Sigmoid colon (tissue), 4 donors: ENCODE measurements at regions not wholly inside any gene's neighbourhood (a gene's known extent, or its start where the extent isn't known, plus 50 kb on each side); places are given as distances from the start of the nearest gene placed in this dataset.
"Not testable (repeated sequence)": the region's sequence is repeated elsewhere in the genome, so short reads cannot be mapped to it uniquely, and the experiment has no call there.

Source experiments
- EP300 ChIP-seq, 4 donors: sonication (generic); formaldehyde crosslinking; IDR thresholded peaks; one replicate each; pipeline ENCODE4 v1.6.1; 2017; ENCODE audit warnings: antibody characterized with exemption in 4 of 4
- POLR2A ChIP-seq, 2 donors: fragments of 450-650 bp; IDR thresholded peaks; one replicate each; pipeline ENCODE4 v1.6.1; 2016; ENCODE audit warnings: antibody characterized with exemption in 2 of 2, mild to moderate bottlenecking in 2 of 2, moderate library complexity in 2 of 2
- POLR2AphosphoS5 ChIP-seq, 4 donors: sonication (generic); formaldehyde crosslinking; IDR thresholded peaks; one replicate each; pipeline ENCODE4 v1.6.1; 2017; ENCODE audit warnings: antibody characterized with exemption in 4 of 4
- TF ChIP-seq, protein P1 (sequence below), 4 experiments: fragments of 450-650 bp in 3 of 4; fragments of 200-600 bp in 1 of 4; IDR thresholded peaks; one replicate each; pipeline ENCODE4 v1.5.1; 2016 to 2019; ENCODE audit warnings: antibody characterized with exemption in 4 of 4, mild to moderate bottlenecking in 3 of 4, moderate library complexity in 2 of 4

GRCh38 chr10:53358978-53359377 lies 586.4 kb upstream of the MBL2 start:
- TF ChIP-seq POLR2A, POLR2AphosphoS5, EP300 (IDR thresholded peaks at IDR 0.05): not testable (repeated sequence)
- TF ChIP-seq, protein P1, sequence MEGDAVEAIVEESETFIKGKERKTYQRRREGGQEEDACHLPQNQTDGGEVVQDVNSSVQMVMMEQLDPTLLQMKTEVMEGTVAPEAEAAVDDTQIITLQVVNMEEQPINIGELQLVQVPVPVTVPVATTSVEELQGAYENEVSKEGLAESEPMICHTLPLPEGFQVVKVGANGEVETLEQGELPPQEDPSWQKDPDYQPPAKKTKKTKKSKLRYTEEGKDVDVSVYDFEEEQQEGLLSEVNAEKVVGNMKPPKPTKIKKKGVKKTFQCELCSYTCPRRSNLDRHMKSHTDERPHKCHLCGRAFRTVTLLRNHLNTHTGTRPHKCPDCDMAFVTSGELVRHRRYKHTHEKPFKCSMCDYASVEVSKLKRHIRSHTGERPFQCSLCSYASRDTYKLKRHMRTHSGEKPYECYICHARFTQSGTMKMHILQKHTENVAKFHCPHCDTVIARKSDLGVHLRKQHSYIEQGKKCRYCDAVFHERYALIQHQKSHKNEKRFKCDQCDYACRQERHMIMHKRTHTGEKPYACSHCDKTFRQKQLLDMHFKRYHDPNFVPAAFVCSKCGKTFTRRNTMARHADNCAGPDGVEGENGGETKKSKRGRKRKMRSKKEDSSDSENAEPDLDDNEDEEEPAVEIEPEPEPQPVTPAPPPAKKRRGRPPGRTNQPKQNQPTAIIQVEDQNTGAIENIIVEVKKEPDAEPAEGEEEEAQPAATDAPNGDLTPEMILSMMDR (IDR thresholded peaks at IDR 0.05), result not testable (repeated sequence)
